Head of caudate nucleus (tissue), 42 donors: ENCODE measurements at regions not wholly inside any gene's neighbourhood (a gene's known extent, or its start where the extent isn't known, plus 50 kb on each side); places are given as distances from the start of the nearest gene placed in this dataset.
A peak's percentile ranks its signal among the peaks of the same experiment; 100 is the strongest.
"Not testable (repeated sequence)": the region's sequence is repeated elsewhere in the genome, so short reads cannot be mapped to it uniquely, and the experiment has no call there.

Experiments used
- DNase-seq, 42 donors: peaks; one replicate each; pipeline versions ENCODE4 v3.0.0 to v3.0.0-alpha.2; 2020 to 2021; ENCODE audit warnings: mixed read lengths in 7 of 42
- intact Hi-C: fragments of 100-400 bp; cut with DNase I; formaldehyde crosslinking; loops from one replicate; pipeline ENCODE4 v1.15.0; 2022

DNA sequence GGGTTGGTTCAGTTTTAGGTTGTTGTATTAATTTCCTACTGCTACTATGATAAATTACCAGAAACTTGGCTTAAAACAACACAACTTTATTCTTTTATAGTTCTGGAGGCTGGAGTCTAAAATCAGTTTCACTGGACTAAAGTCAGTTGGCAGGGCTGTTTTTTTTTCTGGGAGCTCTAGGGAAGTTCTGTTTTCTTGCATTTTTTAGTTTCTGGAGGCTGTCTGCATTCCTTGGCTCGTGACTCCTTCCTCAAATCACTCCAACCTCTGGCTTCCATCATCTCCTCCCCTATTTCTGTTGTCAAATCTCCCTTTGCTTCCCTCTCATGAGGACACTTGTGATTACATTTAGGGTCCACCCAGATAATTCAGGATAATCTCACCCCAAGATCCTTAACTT, 51.3 kb upstream of the SUB1 start:
- DNase-seq = no peak
- intact Hi-C loops = no loop called here

DNA sequence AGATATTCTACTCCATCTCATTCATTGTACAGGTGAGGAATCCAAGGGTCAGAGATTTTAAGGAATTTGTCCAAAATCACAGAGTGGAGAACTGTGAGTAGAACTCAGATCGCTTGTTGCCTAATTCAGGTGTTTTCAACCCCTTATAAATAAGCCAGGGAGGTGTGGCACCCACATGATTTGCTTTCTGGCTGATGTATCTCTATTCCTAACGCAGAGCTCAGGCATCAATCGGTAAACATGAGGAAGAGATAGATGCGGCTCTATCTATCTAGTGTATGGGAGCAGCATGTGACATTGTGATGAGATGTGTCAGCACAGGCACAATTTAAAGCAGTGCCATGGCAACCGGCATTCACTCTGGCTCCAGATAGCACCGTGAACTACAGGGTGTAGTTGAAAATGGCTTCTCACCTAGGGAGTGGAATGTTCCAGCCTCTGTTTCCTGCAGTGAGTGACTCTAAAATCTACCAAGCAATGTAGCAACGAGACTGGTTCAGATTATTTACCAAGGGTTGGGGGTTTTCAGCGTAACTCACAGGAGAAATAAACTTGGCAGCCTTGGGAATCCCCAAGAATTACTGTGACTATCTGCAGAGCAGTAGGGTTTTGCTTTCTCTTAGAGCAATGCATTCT, 53.4 kb upstream of the SUB1 start:
- DNase-seq = peak in 40 of 42 donors; percentile 31 to 89 (median 64)
- intact Hi-C loops = no loop called here

- DNase-seq, intact Hi-C loops: not testable (repeated sequence)
Observed at GRCh38 chr5:32527321-32527720, 58.0 kb upstream of the SUB1 start.

DNA sequence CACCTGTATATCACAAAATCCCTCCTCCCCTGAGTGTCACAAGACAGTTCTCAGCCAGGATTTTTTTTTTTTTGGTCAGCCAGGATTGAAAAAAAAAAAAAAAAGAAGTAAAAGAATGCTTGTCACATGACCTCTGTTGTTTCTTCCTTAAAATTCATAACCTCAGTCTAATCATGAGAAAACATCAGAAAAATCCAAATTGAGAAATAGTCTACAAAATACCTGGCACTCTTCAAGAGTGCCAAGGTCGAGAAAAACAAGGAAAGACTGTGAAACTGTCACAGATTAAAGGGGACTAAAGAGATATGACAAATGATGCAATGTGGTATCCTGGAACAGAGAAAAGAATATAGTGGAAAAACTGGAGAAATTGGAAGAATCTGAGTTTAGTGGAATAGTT, 58.5 kb upstream of the SUB1 start:
- no peak for DNase-seq
- intact Hi-C loops = no loop called here

DNA sequence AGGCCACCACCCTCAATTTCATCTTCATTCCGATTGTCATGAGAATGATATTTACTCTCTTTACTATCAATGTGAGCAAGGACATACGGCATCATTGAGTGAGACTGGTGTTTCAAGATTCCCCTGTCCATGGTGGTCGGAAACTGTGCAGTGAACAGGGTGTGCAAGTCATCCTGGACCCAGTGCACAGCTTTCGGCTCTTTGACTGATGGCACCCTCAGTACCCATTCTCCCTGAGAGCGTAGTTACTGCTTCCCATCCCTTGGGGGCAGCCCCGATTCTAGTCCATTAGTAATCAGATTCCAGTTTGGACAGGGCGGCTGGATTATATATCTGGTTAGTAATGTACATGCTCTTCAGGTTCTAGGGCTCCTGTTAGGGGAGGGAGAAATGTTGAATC, 61.7 kb upstream of the SUB1 start:
- DNase-seq = no peak
- intact Hi-C loops = no loop called here

DNA sequence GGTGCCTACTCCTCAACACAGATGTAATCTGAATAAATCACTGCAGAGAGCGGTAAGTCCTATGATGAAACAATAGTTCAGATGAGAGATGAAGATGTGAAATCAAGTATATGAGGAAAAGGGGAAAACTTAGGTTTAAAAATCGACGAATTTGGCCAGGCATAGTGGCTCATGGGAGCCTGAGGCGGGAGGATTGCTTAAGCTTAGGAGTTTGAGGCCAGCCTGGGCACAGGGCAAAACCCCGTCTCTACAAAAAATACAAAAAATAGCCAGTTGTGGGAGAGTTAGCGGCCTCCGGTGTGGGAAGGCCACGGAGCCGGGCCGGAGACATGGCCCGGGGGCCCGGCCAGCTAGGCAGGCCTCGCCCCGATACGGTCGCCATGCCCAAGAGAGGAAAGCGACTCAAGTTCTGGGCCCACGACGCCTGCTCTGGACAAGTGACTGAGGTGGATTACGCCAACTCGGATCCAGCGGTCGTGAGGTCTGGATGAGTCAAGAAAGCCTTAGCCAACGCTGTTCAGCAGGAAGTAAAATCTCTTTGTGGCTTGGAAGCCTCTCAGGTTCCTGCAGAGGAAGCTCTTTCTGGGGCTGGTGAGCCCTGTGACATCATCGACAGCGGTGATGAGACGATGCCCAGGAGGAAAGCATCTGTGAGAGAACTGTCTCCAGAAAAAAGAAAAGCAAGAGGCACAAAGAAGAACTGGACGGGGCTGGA, 62.8 kb upstream of the SUB1 start:
- DNase-seq = peak in 1 of 42 donors; percentile 18
- intact Hi-C loops = no loop called here

DNA sequence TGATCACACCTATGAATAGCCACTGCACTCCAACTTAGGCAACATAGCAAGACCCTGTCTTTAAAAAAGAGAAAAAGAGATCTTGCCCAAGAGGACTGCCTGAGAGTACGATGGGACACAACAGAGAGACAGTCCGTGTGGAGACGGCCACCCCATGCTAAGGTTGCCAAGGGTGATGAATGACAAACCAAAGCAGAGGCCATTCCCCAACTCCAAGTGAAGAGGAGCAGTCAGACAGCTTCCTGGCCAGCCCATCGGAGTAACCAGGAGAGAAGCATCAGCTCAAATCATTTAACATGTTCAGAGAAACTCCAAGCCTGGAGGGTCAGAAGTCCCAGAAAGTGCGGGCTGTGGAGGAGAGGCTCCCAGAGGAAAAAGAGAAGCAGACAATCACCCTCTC, 63.9 kb upstream of the SUB1 start:
- DNase-seq = no peak
- intact Hi-C loops = no loop called here

DNA sequence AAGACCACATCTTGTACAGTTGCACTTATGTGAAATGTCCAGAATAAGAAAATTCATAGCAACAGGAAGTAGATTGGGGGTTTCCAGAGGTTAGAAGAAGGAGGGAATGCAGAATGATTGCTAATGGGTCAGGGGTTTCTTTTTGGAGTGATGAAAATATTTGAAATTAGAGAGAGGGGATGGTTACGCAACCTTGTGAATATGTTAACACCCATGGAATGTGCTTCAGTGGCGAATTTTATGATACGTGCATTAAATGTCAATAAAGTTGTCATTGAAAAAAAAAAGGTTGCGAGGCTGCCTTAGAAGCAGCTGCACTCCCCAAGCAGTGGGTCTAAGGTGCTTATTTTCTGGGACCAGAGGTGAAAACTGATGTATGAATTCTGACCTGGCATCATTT, 64.4 kb upstream of the SUB1 start:
- intact Hi-C loops = no loop called here
- no peak for DNase-seq

DNA sequence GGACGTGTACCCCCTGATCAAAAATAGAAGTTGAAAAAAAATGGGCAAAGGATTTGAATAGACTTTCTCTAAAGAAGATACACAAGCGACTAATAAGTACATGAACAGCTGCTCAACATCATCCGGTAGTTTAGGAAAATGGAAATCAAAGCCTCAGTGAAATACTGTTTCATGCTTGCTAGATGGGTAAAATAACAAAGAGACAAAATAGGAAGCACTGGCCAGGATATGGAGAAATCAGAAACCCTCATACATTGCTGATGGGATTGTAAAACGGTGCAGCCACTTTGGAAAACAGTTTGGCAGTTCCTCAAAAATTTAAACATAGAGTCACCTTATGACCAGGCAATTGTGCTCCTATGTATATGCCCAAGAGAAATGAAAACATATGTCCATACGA, 65.0 kb upstream of the SUB1 start:
- intact Hi-C loops = no loop called here
- no peak for DNase-seq

GRCh38 chr5:32519508-32519907, 65.8 kb upstream of the SUB1 start:
- intact Hi-C loops = no loop called here
- DNase-seq = no peak

- DNase-seq = no peak
- intact Hi-C loops = no loop called here
Observed at GRCh38 chr5:32514806-32515205, 70.3 kb upstream of the ZFR start.

DNA sequence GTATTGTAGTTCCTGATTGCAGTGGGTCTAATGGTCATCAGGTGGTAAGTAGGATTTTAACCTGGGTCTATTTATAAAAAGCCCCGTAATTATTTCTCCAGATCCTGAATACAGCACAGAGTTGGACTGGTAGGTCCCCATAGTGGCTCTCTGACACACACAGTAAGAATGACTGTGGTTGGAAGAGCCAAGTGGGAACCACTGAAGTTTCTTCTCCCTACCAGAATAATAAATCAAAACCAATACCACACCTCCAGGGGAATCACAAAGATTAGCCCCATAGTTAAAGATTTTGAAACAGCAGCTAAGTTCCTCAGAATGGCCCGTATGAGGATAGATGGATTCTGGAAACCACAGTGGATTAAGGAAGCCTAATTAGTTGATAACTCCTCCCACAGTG, 68.4 kb upstream of the ZFR start:
- intact Hi-C loops = no loop called here
- DNase-seq = no peak

GRCh38 chr5:32511776-32512374, 67.3 kb upstream of the ZFR start:
- intact Hi-C loops = no loop called here

DNA sequence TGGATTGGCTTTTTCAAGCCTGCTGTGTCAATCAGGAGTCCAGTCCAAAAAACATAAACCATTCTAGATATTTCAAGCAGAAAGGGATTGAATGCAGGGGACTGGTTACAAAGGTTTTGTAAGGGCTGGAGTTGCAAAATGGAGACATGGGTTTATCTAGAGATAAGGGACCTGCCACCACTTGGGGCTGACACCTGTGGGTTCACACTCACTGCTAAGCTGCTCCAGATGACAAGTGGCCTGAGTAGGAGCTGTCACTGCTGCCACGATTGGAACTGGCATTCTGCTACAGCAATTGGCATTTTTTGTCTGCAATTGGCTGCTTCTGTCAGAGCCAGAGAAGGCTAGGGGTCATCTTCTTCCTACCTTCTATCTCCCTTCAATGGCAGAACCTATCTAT, 66.3 kb upstream of the ZFR start:
- intact Hi-C loops = no loop called here
- DNase-seq = no peak

More at GRCh38 chr5:32511776-32512374, 67.3 kb upstream of the ZFR start:
- no peak for DNase-seq

GRCh38 chr5:32508806-32509805, 64.6 kb upstream of the ZFR start:
- DNase-seq = no peak
- intact Hi-C loops = no loop called here

DNA sequence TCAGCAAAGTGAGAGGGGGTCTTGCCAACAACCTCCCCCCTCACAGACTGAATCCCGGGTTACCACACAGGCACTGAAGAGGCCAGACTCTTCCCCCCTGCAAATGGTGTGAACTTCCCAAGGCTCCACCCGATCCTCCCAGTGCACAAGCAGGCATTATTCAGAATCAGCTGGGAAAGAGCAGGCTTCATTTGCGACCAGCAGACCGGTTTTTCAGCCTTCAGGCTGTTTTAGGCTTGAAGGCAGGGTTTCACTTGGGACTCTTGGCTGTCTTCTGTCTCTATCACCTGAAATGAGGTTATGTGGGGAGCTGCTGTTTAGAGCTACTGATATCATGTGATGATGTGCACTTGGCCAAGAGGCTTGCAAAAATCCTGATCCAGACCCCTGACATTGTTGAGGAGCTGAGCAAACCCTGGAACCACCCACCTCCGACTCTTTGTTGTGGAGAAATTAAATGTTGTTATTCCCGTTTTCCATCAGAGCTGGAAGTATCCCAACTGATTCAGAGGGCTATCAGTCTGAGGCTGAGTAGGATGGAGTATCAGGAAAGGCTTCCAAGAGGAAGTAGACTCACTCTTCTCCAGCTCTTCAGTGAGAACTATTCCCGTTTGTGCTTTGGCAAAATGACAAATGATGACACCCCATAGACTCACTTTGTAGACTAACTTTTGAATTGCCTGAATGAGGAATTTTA, 63.3 kb upstream of the ZFR start:
- DNase-seq = no peak
- intact Hi-C loops = no loop called here

GRCh38 chr5:32506799-32507198, 62.3 kb upstream of the ZFR start:
- intact Hi-C loops = no loop called here
- DNase-seq = peak in 1 of 42 donors; percentile 2

- peak in 17 of 42 donors; percentile 10 to 51 (median 30) for DNase-seq
- intact Hi-C loops = no loop called here
Observed at GRCh38 chr5:32506201-32506661, 61.7 kb upstream of the ZFR start.

DNA sequence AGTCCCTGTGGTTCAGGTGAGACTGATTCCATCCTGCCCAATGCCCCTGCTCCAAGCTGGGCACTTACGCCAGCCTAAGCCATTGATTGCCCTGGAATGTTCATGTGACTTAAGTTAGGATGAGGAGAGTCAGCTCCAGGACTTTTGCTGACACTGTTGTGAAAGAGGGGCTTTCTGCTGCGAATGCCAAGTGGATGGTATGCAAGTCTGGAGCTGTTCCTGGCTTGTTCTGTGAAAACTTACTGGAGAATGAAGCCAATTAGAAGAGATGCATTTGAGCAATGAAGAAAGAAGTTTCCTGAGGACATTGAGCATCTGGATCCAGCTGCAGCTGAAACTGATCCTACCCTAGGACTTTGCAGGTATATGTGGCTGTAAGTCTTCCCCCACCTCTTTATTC, 61.2 kb upstream of the ZFR start:
- DNase-seq = peak in 1 of 42 donors; percentile 3
- intact Hi-C loops = no loop called here
